ENCODE measurements at regions not wholly inside any gene's neighbourhood (a gene's known extent, or its start where the extent isn't known, plus 50 kb on each side); places are given as distances from the start of the nearest gene placed in this dataset.

- Histone ChIP-seq H3K4me1 (ENCODE audit: control insufficient read depth, insufficient read depth, low read length) (no peaks in the 10 kb centered on the region), H3K27me3 (ENCODE audit: control insufficient read depth, insufficient read depth, low read length) (no peaks in the 10 kb centered on the region), H3K4me3 (ENCODE audit: low read depth, low read length) (no peak overlapping the region), H3K27ac (ENCODE audit: low read depth, low read length) (no peak overlapping the region), H3K9me3 (ENCODE audit: control insufficient read depth, insufficient read depth, low read length) (no peaks in the 10 kb centered on the region), H3K36me3 (ENCODE audit: control insufficient read depth, insufficient read depth, low read length) (no peaks in the 10 kb centered on the region)
- DNase-seq (ENCODE audit: low read depth in 4 of 6, low spot score in 6 of 6): no peak
- WGBS (ENCODE audit: insufficient coverage): no CpG with 5 or more reads among the region's 2 CpGs
Measured at GRCh38 chr4:178105242-178105641, 663.0 kb upstream of the AGA start.

GRCh38 chr4:178136736-178137345, 694.6 kb upstream of the AGA start:
- Histone ChIP-seq H3K27me3 (ENCODE audit: control insufficient read depth, insufficient read depth, low read length) (no peaks in the 10 kb centered on the region), H3K9me3 (ENCODE audit: control insufficient read depth, insufficient read depth, low read length) (no peaks in the 10 kb centered on the region), H3K27ac (ENCODE audit: low read depth, low read length) (no peak overlapping the region), H3K36me3 (ENCODE audit: control insufficient read depth, insufficient read depth, low read length) (no peaks in the 10 kb centered on the region), H3K4me1 (ENCODE audit: control insufficient read depth, insufficient read depth, low read length) (no peaks in the 10 kb centered on the region), H3K4me3 (ENCODE audit: low read depth, low read length) (no peak overlapping the region)
- no peak for DNase-seq (ENCODE audit: low read depth in 4 of 6, low spot score in 6 of 6)
- 91% methylated on average over 17 of the region's 19 CpGs for WGBS (ENCODE audit: insufficient coverage)

DNA sequence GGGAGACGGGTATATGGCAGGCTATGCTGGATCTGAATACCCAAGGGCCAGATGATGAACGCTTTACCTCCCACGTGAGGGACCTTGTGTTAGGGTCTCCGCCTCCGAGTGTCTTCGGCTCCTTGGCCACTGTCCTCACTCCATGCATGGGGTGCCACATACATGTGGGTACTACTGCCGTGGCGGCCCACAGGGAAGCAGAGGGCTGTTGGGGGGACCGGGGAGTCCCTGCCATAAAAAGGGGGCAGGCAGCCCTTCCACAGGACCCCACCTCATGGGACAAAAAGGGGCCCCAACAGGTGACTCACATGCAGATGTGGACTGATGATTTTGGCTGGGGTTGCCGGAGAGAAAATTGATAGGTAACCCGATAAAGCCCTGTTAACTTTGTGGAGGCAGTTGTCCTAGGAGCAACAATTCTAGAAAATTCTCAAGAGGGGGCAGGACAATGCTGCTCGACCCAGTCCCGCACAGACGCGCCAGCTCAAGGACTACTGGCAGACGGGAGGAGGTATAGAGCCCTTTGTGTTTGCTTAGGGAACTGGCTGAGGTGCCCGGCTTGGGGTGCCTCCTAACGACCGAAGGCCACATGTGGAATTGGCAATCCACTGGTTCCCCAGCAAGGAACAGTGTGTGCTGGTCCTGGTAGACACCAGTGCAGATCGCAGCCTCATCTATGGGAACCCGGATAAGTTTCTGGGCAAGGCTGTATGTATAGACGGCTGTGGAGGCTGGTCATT, 695.7 kb upstream of the AGA start:
- H3K4me3 ChIP-seq (ENCODE audit: low read depth, low read length): no peak overlapping the region
- DNase-seq (ENCODE audit: low read depth in 4 of 6, low spot score in 6 of 6): no peak
- H3K27me3 ChIP-seq (ENCODE audit: control insufficient read depth, insufficient read depth, low read length): no peaks in the 10 kb centered on the region
- no peaks in the 10 kb centered on the region for H3K9me3 ChIP-seq (ENCODE audit: control insufficient read depth, insufficient read depth, low read length)
- H3K36me3 ChIP-seq (ENCODE audit: control insufficient read depth, insufficient read depth, low read length): no peaks in the 10 kb centered on the region
- no peak overlapping the region for H3K27ac ChIP-seq (ENCODE audit: low read depth, low read length)
- WGBS (ENCODE audit: insufficient coverage): 95% methylated on average over 21 of the region's 22 CpGs
- no peaks in the 10 kb centered on the region for H3K4me1 ChIP-seq (ENCODE audit: control insufficient read depth, insufficient read depth, low read length)

GRCh38 chr4:178138491-178138890, 696.3 kb upstream of the AGA start:
- H3K4me1 ChIP-seq (ENCODE audit: control insufficient read depth, insufficient read depth, low read length): no peaks in the 10 kb centered on the region
- no peaks in the 10 kb centered on the region for H3K36me3 ChIP-seq (ENCODE audit: control insufficient read depth, insufficient read depth, low read length)
- 93% methylated on average over 9 of the region's 13 CpGs for WGBS (ENCODE audit: insufficient coverage)
- H3K27me3 ChIP-seq (ENCODE audit: control insufficient read depth, insufficient read depth, low read length): no peaks in the 10 kb centered on the region
- H3K27ac ChIP-seq (ENCODE audit: low read depth, low read length): no peak overlapping the region
- DNase-seq (ENCODE audit: low read depth in 4 of 6, low spot score in 6 of 6): no peak
- no peaks in the 10 kb centered on the region for H3K9me3 ChIP-seq (ENCODE audit: control insufficient read depth, insufficient read depth, low read length)
- no peak overlapping the region for H3K4me3 ChIP-seq (ENCODE audit: low read depth, low read length)

GRCh38 chr4:178140326-178140915, 698.2 kb upstream of the AGA start:
- H3K36me3 ChIP-seq (ENCODE audit: control insufficient read depth, insufficient read depth, low read length): no peaks in the 10 kb centered on the region
- WGBS (ENCODE audit: insufficient coverage): 98% methylated on average over 10 of the region's 11 CpGs
- no peak for DNase-seq (ENCODE audit: low read depth in 4 of 6, low spot score in 6 of 6)

GRCh38 chr4:178142724-178143123, 700.5 kb upstream of the AGA start:
- DNase-seq (ENCODE audit: low read depth in 4 of 6, low spot score in 6 of 6): no peak
- 97% methylated on average over 5 of the region's 8 CpGs for WGBS (ENCODE audit: insufficient coverage)
- no peaks in the 10 kb centered on the region for H3K4me1 ChIP-seq (ENCODE audit: control insufficient read depth, insufficient read depth, low read length)
- no peaks in the 10 kb centered on the region for H3K27me3 ChIP-seq (ENCODE audit: control insufficient read depth, insufficient read depth, low read length)
- no peak overlapping the region for H3K27ac ChIP-seq (ENCODE audit: low read depth, low read length)
- H3K36me3 ChIP-seq (ENCODE audit: control insufficient read depth, insufficient read depth, low read length): no peaks in the 10 kb centered on the region
- no peaks in the 10 kb centered on the region for H3K9me3 ChIP-seq (ENCODE audit: control insufficient read depth, insufficient read depth, low read length)
- H3K4me3 ChIP-seq (ENCODE audit: low read depth, low read length): no peak overlapping the region

More at GRCh38 chr4:178140326-178140915, 698.2 kb upstream of the AGA start:
- no peak overlapping the region for H3K27ac ChIP-seq (ENCODE audit: low read depth, low read length)
- no peaks in the 10 kb centered on the region for H3K27me3 ChIP-seq (ENCODE audit: control insufficient read depth, insufficient read depth, low read length)
- H3K9me3 ChIP-seq (ENCODE audit: control insufficient read depth, insufficient read depth, low read length): no peaks in the 10 kb centered on the region
- no peaks in the 10 kb centered on the region for H3K4me1 ChIP-seq (ENCODE audit: control insufficient read depth, insufficient read depth, low read length)
- no peak overlapping the region for H3K4me3 ChIP-seq (ENCODE audit: low read depth, low read length)

GRCh38 chr4:178148106-178148505, 705.9 kb upstream of the AGA start:
- no peaks in the 10 kb centered on the region for H3K9me3 ChIP-seq (ENCODE audit: control insufficient read depth, insufficient read depth, low read length)
- 91% methylated on average over 1 of the region's 2 CpGs for WGBS (ENCODE audit: insufficient coverage)
- no peaks in the 10 kb centered on the region for H3K4me1 ChIP-seq (ENCODE audit: control insufficient read depth, insufficient read depth, low read length)
- no peak overlapping the region for H3K4me3 ChIP-seq (ENCODE audit: low read depth, low read length)
- no peaks in the 10 kb centered on the region for H3K36me3 ChIP-seq (ENCODE audit: control insufficient read depth, insufficient read depth, low read length)
- DNase-seq (ENCODE audit: low read depth in 4 of 6, low spot score in 6 of 6): no peak
- no peaks in the 10 kb centered on the region for H3K27me3 ChIP-seq (ENCODE audit: control insufficient read depth, insufficient read depth, low read length)
- no peak overlapping the region for H3K27ac ChIP-seq (ENCODE audit: low read depth, low read length)

DNA sequence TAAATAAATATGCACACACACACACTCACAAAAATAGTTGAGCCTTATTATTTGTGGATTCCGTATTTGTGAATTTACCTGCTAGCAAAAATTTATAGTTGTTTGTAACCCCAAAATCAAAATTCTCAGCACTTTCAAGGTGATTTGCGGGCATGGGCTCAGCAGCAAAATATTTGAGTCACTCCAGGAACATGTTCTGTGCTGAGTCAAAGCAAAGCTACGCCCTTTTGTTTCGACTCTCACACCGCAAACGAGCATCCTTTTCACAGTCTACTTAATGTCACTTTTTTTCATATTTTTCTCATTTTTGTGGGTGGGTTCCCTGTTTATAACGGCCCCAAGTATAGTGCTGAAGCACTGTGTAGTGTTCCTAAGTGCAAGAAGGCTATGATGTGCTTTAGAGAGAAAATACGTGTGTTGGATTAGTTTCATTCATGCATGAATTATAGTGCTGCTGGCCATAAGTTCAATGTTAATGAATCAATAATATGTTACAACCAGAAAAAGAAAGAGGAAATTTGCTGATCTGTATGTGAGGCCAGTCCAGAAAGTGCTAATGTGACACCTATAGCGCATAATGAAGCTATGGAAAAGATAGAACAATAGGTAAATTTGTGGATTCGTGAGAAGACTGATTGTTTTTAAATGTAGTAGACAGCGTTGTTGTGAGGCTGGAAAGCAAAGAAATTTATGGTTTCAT, 723.2 kb upstream of the AGA start:
- H3K27ac ChIP-seq (ENCODE audit: low read depth, low read length): no peak overlapping the region
- no peak overlapping the region for H3K4me3 ChIP-seq (ENCODE audit: low read depth, low read length)
- DNase-seq (ENCODE audit: low read depth in 4 of 6, low spot score in 6 of 6): peak in 1 of 6 donors; percentile 33
- H3K27me3 ChIP-seq (ENCODE audit: control insufficient read depth, insufficient read depth, low read length): no peaks in the 10 kb centered on the region
- H3K36me3 ChIP-seq (ENCODE audit: control insufficient read depth, insufficient read depth, low read length): no peaks in the 10 kb centered on the region
- H3K4me1 ChIP-seq (ENCODE audit: control insufficient read depth, insufficient read depth, low read length): no peaks in the 10 kb centered on the region
- H3K9me3 ChIP-seq (ENCODE audit: control insufficient read depth, insufficient read depth, low read length): peaks cover 8% of the 10 kb centered on the region
- WGBS (ENCODE audit: insufficient coverage): 55% methylated on average over 4 of the region's 11 CpGs

DNA sequence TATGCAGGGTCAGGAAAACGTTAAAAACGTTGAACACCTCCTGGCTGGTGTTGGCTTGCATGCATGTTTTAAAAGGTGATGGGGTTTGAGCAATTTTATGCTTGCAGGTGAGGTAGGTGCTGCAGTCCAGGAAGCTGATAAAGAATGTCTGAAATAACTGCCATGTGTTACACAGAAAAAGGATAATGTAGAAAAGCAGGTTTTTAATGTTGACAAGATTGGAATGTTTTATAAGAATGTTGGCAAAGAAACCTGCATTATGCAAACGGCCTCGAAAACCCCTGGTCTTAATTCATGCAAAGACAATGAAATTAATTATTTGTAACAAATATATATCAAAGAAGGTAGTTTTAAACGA, 723.7 kb upstream of the AGA start:
- no peaks in the 10 kb centered on the region for H3K27me3 ChIP-seq (ENCODE audit: control insufficient read depth, insufficient read depth, low read length)
- H3K27ac ChIP-seq (ENCODE audit: low read depth, low read length): no peak overlapping the region
- H3K36me3 ChIP-seq (ENCODE audit: control insufficient read depth, insufficient read depth, low read length): no peaks in the 10 kb centered on the region
- 33% methylated on average over 2 of the region's 5 CpGs for WGBS (ENCODE audit: insufficient coverage)
- no peak overlapping the region for H3K4me3 ChIP-seq (ENCODE audit: low read depth, low read length)
- no peaks in the 10 kb centered on the region for H3K4me1 ChIP-seq (ENCODE audit: control insufficient read depth, insufficient read depth, low read length)
- peaks cover 6% of the 10 kb centered on the region for H3K9me3 ChIP-seq (ENCODE audit: control insufficient read depth, insufficient read depth, low read length)
- no peak for DNase-seq (ENCODE audit: low read depth in 4 of 6, low spot score in 6 of 6)

All from spinal cord (tissue), 9 donors.